ENCODE measurements at regions not wholly inside any gene's neighbourhood (a gene's known extent, or its start where the extent isn't known, plus 50 kb on each side); places are given as distances from the start of the nearest gene placed in this dataset.

- TF ChIP-seq, protein P1, sequence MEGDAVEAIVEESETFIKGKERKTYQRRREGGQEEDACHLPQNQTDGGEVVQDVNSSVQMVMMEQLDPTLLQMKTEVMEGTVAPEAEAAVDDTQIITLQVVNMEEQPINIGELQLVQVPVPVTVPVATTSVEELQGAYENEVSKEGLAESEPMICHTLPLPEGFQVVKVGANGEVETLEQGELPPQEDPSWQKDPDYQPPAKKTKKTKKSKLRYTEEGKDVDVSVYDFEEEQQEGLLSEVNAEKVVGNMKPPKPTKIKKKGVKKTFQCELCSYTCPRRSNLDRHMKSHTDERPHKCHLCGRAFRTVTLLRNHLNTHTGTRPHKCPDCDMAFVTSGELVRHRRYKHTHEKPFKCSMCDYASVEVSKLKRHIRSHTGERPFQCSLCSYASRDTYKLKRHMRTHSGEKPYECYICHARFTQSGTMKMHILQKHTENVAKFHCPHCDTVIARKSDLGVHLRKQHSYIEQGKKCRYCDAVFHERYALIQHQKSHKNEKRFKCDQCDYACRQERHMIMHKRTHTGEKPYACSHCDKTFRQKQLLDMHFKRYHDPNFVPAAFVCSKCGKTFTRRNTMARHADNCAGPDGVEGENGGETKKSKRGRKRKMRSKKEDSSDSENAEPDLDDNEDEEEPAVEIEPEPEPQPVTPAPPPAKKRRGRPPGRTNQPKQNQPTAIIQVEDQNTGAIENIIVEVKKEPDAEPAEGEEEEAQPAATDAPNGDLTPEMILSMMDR (conservative IDR thresholded peaks at IDR 0.05; ENCODE audit: low read depth in 2 of 2), result no peak
- TF ChIP-seq JUNB (IDR thresholded peaks at IDR 0.05; ENCODE audit: unreplicated experiment), result no peak
- TF ChIP-seq, protein P2, sequence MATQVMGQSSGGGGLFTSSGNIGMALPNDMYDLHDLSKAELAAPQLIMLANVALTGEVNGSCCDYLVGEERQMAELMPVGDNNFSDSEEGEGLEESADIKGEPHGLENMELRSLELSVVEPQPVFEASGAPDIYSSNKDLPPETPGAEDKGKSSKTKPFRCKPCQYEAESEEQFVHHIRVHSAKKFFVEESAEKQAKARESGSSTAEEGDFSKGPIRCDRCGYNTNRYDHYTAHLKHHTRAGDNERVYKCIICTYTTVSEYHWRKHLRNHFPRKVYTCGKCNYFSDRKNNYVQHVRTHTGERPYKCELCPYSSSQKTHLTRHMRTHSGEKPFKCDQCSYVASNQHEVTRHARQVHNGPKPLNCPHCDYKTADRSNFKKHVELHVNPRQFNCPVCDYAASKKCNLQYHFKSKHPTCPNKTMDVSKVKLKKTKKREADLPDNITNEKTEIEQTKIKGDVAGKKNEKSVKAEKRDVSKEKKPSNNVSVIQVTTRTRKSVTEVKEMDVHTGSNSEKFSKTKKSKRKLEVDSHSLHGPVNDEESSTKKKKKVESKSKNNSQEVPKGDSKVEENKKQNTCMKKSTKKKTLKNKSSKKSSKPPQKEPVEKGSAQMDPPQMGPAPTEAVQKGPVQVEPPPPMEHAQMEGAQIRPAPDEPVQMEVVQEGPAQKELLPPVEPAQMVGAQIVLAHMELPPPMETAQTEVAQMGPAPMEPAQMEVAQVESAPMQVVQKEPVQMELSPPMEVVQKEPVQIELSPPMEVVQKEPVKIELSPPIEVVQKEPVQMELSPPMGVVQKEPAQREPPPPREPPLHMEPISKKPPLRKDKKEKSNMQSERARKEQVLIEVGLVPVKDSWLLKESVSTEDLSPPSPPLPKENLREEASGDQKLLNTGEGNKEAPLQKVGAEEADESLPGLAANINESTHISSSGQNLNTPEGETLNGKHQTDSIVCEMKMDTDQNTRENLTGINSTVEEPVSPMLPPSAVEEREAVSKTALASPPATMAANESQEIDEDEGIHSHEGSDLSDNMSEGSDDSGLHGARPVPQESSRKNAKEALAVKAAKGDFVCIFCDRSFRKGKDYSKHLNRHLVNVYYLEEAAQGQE (IDR thresholded peaks at IDR 0.05; ENCODE audit: unreplicated experiment), result no peak
- no peak for TF ChIP-seq CREB1 (CRISPR knock-in tag; IDR thresholded peaks at IDR 0.05; ENCODE audit: low read depth)
- TF ChIP-seq EZH2 (IDR thresholded peaks at IDR 0.05; ENCODE audit: low read depth, unreplicated experiment), result no peak
- TF ChIP-seq EZH2phosphoT487 (IDR thresholded peaks at IDR 0.05; ENCODE audit: unreplicated experiment), result no peak
- TF ChIP-seq POLR2AphosphoS5 (IDR thresholded peaks at IDR 0.05; ENCODE audit: low read depth), result no peak
- TF ChIP-seq NANOG (IDR thresholded peaks at IDR 0.05; ENCODE audit: borderline replicate concordance), result no peak
- no peak for TF ChIP-seq ETS1 (IDR thresholded peaks at IDR 0.05)
- no peak for TF ChIP-seq ZNF462 (CRISPR knock-in tag; IDR thresholded peaks at IDR 0.05)
- no peak for TF ChIP-seq ZNF114 (CRISPR knock-in tag; IDR thresholded peaks at IDR 0.05)
- no peak for TF ChIP-seq STAT1 (IDR thresholded peaks at IDR 0.05; ENCODE audit: unreplicated experiment)
These were observed 1074.5 kb upstream of the PRKX start for GRCh38 chrX:4787971-4788370.
